HG02885 (cell line): ENCODE measurements at regions not wholly inside any gene's neighbourhood (a gene's known extent, or its start where the extent isn't known, plus 50 kb on each side); places are given as distances from the start of the nearest gene placed in this dataset.

Experiments
- ATAC-seq: cut with Tn5 transposase; IDR thresholded peaks from one replicate; pipeline ENCODE4 v1.9.1; 2021; ENCODE audit warnings: mild to moderate bottlenecking; ENCODE audit not compliant: unreplicated experiment, poor library complexity

DNA sequence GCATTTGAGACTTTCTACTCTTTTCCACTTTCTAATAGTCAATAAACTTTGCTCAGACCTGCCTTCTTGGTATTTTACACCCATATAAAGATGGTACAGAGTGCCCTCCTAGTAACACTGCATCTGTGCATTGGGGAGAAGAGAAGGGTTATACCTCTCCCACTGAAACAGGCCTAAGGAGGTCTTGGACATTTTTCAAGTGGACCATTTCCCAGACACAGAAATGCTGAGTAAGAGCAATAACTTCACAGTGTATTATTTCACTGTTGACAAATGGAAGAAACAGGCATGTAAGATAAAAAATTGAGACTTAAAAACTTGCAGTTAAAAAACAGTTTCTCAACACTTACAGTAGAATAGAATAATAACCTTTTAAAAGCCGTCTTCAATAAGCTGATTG, 1224.0 kb upstream of the CDH18 start:
- no peak for ATAC-seq

DNA sequence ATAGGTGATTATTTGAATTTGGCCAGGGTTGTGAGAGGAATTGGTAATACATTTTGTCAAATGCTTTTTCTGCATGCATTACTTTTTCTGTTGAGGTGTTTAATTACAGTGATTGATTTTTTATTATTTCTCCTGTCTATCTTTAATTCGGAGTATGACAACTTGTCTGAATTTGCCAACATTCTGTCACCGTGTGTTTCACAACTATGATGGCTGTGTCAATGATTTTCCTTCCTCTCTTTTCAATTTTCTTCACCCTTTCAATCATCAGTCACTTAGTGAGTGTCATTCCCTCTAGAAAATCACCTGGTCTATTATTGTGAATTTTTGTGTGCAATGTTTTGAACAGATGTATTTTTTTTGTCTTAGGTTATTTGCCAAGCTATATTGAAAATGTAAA, 1221.4 kb upstream of the CDH18 start:
- ATAC-seq: no peak

DNA sequence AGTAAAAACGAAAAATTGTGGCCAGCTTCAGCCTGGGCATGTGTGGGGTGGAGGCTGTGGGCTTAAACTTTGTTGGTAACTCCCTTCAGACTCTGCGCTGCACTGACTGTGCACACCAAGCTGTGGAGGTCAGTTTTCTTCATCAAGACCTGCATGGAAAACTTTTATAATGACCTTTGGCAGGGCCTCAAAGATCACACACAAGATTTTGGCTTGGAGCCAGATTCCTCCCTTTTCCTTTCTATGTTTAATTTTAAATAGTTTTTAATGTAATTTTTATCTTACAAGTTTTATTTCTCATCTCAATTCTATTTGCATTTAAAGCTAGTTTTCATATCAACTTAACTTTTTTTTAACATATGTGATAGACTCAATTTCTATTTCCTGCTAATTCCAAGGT, 1211.1 kb upstream of the CDH18 start:
- ATAC-seq: no peak

DNA sequence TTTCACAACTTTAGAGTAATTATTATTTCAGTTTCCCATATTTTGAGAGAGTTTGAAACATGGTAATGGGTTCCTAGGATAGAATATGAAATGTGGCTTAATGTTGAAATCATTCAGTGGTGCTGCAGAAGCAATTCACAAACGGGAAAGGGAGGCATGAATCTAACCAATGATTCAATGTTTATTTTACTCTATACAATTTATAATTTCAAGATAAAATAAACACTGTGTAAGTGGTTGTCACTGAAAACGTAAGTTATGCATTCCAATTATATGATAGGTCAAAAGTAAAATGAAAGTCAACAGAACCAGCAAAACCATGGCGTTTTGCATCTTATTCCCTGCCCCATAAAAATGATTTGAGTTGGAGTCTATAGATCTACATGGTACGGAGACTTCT, 1207.1 kb upstream of the CDH18 start:
- ATAC-seq: no peak

DNA sequence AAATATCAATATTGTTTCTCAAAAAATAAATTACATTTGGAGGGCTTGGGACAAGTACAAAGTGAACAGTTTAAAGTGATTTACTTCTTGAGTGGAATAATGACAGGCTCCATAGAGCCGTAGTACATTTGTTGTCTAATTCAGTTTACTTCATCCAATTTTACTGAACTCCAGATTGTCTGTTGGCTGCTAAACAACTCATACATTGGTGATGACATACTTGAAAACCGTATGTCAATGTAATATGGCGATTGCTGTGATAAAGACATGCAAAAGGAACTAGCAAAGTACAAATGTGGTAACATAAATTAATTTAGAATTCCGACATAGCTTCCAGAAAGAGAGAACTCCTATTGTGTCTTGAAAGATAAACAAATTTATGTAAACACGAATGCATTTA, 1197.5 kb upstream of the CDH18 start:
- no peak for ATAC-seq

DNA sequence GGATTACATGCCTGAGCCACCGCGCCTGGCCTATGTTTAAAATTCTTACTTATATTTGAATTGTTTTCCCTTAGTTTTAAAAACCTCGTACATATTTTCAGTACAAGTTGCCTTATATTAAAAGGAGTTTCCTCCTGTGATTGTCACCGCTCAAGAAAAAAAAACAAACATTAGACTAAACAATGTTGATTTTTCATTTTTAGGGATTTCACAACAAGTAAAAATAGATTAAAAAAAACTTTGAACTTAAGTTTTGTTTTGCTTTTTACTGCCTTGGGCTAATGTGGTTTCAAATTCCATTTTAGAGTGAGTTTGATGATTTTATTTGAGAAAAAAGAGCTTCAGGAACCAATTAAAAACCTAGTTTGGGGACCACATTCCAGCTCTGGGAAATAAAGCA, 1196.6 kb upstream of the CDH18 start:
- no peak for ATAC-seq

DNA sequence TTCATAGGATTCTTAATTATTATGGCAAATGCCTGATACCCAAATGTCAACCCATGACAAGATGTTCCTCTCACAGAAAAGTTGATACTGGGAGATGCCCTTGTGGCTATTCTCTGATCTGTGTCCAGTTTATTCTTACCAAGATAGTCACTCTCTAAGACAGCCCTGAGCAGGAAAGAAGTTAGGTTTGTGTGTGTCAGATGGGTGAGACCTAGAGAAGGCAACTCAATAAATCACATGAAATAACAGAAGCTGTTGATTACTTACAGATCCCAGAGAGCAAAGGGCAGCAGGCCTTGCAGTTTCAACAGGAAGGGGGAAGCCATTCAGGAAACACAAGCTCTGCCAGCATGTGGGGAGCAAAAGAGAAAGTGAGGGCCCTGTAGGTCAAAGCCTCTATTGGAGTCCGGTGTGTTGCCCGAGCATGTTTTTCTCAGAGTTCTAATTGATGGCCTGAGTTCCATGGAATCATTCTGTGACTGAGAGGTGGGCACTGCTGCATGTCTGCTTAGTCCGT, 1193.7 kb upstream of the CDH18 start:
- no peak for ATAC-seq

DNA sequence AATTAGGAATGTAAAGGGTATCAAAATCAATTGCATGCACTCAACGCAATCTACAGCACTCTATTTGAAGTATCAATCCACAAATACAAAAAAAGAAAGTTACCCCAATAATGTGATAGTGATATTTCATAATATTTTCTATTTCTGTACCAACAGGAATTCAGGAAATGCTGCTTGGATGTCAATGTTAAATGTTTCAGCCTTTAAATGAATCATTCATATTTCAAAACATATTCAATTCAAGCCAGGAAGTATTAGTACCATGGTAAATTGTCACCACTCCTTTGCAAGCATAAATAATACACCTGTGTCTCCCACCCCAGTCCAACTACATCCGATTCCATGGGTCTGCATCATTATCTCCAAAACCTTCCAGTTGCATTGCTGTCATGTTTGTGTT, 1185.5 kb upstream of the CDH18 start:
- ATAC-seq: no peak

DNA sequence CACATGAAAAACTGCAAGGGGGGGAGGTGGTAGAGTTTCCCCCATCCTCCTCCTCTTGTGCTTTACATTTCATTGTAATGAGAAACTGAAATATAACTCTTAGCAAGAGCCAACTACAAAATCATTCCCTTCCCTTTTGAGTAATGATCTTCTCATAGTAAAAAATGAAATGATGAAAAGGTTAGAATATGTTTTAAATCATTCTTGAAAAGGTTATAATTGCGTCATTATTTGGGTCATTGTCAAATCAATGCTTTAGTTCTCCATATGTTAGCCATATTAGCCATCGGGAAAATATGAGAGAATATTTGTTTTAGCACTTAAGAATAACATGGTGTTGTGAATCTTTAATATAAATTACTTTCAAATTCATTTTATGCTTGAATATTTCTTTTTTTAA, 1185.0 kb upstream of the CDH18 start:
- ATAC-seq: no peak

DNA sequence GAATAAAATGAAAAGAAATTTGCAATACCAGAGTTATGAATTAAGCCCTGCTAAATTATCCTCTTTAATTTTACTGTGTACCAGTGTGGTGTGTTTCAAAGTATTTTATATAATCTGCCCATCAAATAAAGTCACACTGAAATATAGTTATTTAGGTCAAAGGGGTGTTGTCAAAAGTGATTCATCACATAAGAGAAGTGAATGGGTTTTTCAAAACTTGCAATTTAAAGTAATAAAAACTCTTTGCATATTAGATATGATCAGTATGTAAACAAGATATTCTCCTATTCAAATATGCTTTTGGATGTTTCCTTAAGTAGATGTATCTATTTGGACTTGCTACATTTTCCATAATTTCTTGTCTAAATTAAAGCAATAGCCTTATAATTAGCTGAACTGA, 1183.0 kb upstream of the CDH18 start:
- ATAC-seq: no peak

DNA sequence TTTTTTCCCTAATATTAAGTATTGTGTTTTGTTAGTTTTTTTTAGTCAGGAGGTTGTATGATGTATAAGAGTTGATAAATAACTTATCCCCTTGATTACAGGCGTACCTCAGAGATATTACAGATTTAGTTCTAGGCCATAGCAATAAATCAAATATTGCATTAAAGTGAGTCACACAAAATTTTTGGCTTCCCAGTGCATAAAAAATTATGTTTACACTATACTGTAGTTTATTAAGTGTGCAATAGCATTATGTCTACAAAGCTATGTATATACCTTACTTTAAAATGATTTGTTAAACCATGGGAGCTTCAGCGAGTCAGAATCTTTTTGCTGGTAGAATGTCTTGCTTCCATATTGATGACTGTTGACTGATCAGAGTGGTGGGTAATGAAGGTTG, 1180.6 kb upstream of the CDH18 start:
- no peak for ATAC-seq

DNA sequence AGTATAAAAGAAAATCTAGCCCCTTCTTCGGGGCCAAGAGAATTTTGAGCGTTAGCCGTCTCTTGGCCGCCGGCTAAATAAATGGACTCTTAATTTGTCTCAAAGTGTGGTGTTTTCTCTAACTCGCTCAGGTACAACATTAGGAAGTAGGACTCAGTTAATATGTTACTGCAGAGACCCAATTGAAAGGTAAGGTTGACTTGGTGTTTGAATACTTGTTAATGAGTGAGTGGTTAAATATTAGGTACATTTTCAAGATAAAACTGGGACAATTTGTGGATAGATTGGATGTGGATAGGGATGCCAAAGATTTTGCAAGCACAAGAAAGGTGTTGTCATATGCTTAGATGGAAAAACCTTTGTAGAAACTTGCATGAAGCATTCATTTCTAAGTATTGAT, 1177.3 kb upstream of the CDH18 start:
- no peak for ATAC-seq

DNA sequence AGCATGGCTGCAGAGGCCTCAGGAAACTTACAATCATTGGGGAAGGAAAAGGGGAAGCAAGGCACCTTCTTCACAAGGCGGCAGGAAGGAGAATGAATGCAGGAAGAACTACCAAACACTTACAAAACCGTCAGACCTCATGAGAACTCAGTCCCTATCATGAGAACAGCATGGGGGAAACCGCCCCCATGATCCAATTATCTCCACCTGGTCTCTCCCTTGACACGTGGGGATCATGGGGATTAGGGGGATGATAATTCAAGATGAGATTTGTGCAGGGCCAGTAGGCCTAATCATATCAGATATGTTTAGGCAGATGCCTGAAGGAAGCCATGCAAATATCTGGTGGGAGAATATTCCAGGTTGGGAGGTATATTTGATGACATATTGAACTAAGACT, 1176.4 kb upstream of the CDH18 start:
- ATAC-seq: no peak

DNA sequence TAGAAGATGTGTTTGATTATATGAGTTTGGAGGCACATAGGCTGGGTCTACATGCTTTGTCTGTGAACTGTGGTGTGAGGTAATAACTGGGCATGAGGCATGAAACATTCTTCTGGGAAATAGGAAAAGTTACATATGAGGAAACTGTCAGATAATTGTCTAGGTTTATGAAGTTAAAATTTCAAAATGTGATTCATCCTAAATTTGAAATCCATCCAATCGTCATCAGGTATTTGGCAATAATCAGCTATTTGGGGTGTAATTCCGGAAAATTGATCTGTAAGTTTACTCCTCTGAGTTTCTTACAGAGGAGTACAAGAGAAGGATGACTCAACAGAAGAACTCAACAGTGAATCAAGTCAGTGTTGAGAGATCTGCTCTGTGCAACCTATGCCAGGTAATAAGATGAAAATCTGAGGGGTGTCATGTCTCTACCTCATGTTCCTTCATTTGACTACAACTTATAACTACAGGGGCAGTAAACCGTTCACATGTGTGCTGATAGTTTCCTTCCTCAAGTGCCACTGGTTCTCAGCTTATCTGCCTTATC, 1171.6 kb upstream of the CDH18 start:
- ATAC-seq: no peak

DNA sequence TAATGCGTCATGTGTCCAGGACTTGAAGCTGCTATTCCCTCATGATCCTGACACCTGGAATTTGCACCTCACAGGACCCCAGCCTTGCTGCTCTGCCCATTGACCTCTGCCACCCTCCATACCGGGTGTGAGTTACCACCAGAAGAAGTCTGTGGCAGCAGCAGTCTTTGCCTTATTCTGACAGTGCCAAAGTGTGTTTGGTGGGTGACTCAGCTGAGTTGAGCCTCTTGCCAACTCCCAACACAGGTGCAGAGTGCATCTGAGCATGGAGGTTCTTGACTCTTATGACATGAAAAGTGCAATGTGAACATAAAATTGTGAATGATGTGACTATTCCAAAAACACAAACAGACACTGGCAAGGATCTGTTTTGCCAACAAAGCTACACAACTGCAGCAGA, 1166.5 kb upstream of the CDH18 start:
- ATAC-seq: no peak

DNA sequence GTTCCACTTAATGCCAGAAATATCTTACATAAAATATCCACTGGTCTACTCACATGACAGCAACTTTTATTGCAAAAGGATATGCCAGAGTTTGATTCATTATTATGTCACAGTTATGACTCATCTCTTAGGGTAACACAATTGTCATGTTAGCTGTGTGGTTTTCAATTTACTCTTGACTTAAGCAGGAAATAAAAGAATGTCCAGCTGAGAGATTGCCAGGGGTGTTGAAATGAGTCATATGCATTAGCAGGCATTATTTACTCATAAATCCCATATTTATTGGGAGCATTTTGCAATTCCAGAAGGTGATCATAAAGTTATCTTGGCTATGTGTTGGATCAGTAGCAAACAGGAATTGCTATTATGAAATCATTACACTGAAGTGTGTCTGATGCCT, 1164.6 kb upstream of the CDH18 start:
- ATAC-seq: no peak

DNA sequence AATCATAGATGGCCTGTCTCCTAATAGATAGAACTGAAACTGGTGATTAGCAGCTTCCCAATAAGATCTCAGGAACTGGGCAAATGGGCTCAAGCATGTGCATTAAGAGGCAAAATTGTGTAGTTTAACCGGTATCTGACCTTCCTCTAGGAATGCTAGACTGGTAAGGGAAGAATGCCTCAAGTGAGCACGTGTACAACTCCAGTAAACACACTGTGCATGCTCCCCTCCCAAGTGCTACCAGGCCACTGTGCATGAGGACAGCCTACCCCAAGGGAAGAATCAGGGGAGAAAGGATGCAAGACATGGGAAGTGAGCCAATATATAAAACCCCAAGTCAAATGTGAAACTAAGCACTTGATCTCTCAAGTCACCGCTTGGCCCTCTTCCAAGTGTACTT, 1157.4 kb upstream of the CDH18 start:
- no peak for ATAC-seq

DNA sequence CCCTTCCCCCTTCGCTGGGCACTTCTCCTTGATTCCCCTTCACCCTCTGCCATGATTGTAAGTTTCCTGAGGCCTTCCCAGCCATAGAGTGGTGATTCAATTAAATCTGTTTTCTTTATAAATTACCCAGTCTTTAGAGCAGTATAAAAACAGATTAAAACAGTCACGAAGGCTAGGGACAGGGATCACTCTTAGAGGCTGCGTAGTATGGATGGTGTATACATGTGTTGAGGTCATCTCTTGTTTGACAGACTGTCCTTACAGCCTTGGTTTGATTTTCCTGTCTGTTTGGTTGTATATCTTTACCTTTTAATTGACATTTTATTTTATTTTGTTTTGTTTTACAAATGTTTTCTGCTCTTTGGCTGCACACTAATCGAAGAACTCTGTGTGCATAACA, 1155.7 kb upstream of the CDH18 start:
- ATAC-seq: no peak

DNA sequence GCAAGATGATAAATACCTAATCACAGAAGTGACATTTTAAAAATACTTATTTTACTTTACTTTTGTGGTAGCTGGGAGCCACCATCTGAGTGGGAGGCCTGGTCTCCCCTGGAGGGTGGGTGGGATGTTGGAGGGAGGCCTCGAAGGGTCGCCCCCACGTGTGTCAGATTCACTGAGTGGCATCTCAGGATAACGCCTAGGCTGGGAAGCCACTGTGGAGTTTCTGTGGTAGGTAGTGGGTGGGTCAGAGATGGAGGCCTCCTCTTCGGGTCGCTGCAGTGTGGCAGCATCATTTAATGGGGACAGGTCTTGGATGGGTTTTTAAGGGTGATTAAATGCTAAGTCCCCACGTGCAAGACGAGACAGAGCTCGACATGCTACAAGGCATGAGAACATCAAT, 1154.8 kb upstream of the CDH18 start:
- ATAC-seq: no peak

DNA sequence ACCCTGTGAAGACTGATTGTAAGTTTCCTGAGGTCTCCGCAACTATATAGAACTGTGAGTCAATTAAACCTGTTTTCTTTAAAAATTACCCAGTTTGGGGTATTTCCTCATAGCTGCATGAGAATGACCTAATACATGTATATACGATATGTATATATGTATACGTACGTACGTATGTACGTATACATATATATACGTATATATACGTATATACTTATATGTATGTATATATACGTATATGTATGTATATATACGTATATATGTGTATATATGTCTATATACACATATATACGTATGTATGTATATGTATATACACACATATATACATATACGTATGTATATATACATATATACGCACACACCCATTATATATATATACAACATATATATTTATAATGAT, 1153.0 kb upstream of the CDH18 start:
- no peak for ATAC-seq

DNA sequence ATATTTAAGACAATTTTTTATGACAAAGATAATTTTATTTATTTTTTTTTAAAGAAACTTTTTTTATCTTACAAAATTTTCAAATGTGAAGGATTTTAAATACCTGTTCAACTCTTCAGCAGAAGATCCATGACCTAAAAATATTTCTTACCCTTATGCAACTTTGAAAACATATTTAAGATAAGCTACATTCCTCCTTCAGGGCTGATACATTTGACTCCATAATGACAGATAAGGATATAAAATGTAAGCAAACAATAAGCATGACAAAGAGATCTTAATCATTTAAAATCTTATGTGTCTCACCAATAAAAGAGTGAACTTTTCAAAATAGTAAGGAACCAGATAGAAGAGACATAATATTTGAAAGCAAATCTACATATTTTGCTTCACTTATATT, 1138.2 kb upstream of the CDH18 start:
- no peak for ATAC-seq

DNA sequence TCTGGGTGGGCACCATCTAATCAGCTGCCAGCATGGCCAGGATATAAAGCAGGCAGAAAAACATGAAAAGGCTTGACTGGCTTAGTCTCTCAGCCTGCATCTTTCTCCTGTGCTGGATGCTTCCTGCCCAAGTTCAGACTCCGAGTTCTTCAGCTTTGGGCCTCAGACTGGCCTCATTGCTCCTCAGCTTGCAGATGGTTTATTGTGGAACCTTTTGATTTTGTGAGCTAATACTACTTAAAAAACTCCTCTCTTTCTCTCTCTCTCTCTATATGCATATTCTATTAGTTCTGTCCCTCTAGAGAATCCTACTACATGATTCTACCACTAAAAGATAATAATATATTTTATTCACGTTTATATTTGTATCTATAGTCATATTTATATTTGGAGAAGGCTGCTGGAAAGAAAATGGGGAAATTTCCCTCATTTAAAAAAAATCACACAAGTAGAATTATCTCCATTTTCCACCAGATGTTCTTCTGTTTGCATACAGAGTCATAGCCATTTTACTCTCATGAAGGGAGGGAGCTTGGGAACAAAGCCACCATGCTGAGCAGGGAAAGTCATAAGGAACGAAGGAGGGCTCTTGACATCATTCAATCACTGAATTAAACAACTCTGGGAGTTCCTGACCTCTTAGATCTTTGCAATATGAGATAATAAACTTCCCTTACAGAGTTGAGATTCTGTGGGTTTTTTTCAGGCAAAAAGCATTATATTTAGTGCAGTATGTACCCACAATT, 1137.4 kb upstream of the CDH18 start:
- no peak for ATAC-seq
